Prostate gland (tissue), 2 donors: ENCODE measurements at regions not wholly inside any gene's neighbourhood (a gene's known extent, or its start where the extent isn't known, plus 50 kb on each side); places are given as distances from the start of the nearest gene placed in this dataset.

Experiments used
- DNase-seq: peaks from one replicate; pipeline ENCODE4 v3.0.0-alpha.2; 2019; ENCODE audit warnings: low spot score
- H3K27ac ChIP-seq, 2 donors: fragments of 200-600 bp; sonication (generic); 2 replicates each; pipeline ENCODE4 v1.5.1; 2017 to 2019
- H3K27me3 ChIP-seq: fragments of 200-600 bp; sonication (generic); replicated peaks from 2 replicates; pipeline ENCODE4 v1.5.1; 2019; ENCODE audit not compliant: insufficient read depth
- H3K36me3 ChIP-seq, 2 donors: fragments of 200-600 bp; sonication (generic); 1 replicate in 1 of 2; 2 replicates in 1 of 2; pipeline versions ENCODE4 v1.5.1 to v1.8.1; 2017 to 2019
- H3K4me1 ChIP-seq: fragments of 200-600 bp; sonication (generic); replicated peaks from 2 replicates; pipeline ENCODE4 v1.5.1; 2019
- H3K4me3 ChIP-seq, 2 donors: fragments of 200-600 bp; sonication (generic); 2 replicates each; pipeline ENCODE4 v1.5.1; 2017 to 2019
- H3K9me3 ChIP-seq: fragments of 200-600 bp; sonication (generic); 2 replicates; pipeline ENCODE4 v1.5.1; 2017
- POLR2A ChIP-seq: fragments of 450-650 bp; IDR thresholded peaks from one replicate; pipeline ENCODE4 v1.6.1; 2016; ENCODE audit warnings: antibody characterized with exemption, mild to moderate bottlenecking
- POLR2AphosphoS5 ChIP-seq: sonication (generic); formaldehyde crosslinking; IDR thresholded peaks from one replicate; pipeline ENCODE4 v1.6.1; 2017; ENCODE audit warnings: antibody characterized with exemption
- WGBS: methylation state at CpG from one replicate; pipeline ENCODE4 v1.1.5; 2018; 5-methylcytosine and 5-hydroxymethylcytosine counted together
- intact Hi-C: fragments of 100-400 bp; cut with DNase I; formaldehyde crosslinking; loops from one replicate; pipeline ENCODE4 v1.14.2; 2022
- TF ChIP-seq, protein P1 (sequence below), 4 experiments: fragments of 200-600 bp in 2 of 4; fragments of 450-650 bp in 2 of 4; sonication (generic) in 2 of 4; IDR thresholded peaks; 1 replicate in 3 of 4; 2 replicates in 1 of 4; pipeline ENCODE4 v1.5.1; 2016 to 2019; ENCODE audit warnings: antibody characterized with exemption in 4 of 4, mild to moderate bottlenecking in 2 of 4, moderate library complexity in 2 of 4

DNA sequence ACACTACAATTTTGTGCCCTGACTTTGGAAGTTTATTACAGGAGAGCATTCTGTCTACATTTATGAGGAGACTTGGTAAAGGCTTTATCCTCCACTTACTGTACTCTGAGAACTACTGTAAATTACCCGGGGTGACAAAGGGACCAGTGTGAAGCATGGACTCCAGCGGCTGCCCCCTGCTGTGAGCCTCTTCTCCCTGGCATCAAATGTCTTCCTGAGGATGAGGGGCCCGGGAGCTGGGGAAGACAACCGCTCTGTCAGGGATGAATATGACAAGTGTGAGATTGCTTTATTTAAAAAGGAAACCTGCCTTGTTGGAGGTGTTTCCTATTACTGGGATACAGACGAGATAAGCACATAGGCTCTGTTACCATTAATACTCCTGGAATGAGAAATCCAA is 714.8 kb downstream of the CCSER2 start:
- H3K4me3 ChIP-seq: no peak overlapping the region
- 45% methylated on average over 5 of the region's 5 CpGs for WGBS
- intact Hi-C loops: no loop called here
- H3K27me3 ChIP-seq: no peaks in the 10 kb centered on the region
- H3K9me3 ChIP-seq: no peaks in the 10 kb centered on the region
- H3K27ac ChIP-seq: no peak overlapping the region
- DNase-seq: no peak
- H3K4me1 ChIP-seq: no peaks in the 10 kb centered on the region
- TF ChIP-seq, protein P1, sequence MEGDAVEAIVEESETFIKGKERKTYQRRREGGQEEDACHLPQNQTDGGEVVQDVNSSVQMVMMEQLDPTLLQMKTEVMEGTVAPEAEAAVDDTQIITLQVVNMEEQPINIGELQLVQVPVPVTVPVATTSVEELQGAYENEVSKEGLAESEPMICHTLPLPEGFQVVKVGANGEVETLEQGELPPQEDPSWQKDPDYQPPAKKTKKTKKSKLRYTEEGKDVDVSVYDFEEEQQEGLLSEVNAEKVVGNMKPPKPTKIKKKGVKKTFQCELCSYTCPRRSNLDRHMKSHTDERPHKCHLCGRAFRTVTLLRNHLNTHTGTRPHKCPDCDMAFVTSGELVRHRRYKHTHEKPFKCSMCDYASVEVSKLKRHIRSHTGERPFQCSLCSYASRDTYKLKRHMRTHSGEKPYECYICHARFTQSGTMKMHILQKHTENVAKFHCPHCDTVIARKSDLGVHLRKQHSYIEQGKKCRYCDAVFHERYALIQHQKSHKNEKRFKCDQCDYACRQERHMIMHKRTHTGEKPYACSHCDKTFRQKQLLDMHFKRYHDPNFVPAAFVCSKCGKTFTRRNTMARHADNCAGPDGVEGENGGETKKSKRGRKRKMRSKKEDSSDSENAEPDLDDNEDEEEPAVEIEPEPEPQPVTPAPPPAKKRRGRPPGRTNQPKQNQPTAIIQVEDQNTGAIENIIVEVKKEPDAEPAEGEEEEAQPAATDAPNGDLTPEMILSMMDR (IDR thresholded peaks at IDR 0.05): no peak
- TF ChIP-seq POLR2A: no peak
- TF ChIP-seq POLR2AphosphoS5: no peak
- H3K36me3 ChIP-seq: no peaks in the 10 kb centered on the region

DNA sequence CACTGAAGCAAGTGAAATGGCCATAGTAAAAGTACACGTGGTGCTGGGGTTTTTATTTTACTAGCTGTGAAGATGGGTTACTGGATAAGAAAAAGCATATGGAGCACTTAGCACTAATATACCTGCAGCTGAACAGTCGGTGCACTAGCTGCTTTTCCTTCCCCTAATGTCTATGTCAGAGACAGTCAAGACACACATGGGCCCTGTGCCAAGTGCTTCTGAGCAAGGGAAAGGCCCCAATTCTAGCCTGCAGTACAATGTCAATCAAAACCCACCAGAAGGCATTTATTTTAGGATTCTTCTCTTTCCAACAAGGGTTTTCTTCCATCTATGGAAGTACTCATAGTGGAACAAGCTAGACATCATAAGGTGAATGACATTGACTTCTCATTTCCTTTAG is 716.7 kb downstream of the CCSER2 start:
- H3K4me1 ChIP-seq: no peaks in the 10 kb centered on the region
- H3K27me3 ChIP-seq: no peaks in the 10 kb centered on the region
- H3K36me3 ChIP-seq: no peaks in the 10 kb centered on the region
- no peak overlapping the region for H3K4me3 ChIP-seq
- 21% methylated on average over 2 of the region's 2 CpGs for WGBS
- intact Hi-C loops: no loop called here
- TF ChIP-seq, protein P1 (IDR thresholded peaks at IDR 0.05): no peak
- no peak overlapping the region for H3K27ac ChIP-seq
- H3K9me3 ChIP-seq: no peaks in the 10 kb centered on the region
- no peak for DNase-seq

DNA sequence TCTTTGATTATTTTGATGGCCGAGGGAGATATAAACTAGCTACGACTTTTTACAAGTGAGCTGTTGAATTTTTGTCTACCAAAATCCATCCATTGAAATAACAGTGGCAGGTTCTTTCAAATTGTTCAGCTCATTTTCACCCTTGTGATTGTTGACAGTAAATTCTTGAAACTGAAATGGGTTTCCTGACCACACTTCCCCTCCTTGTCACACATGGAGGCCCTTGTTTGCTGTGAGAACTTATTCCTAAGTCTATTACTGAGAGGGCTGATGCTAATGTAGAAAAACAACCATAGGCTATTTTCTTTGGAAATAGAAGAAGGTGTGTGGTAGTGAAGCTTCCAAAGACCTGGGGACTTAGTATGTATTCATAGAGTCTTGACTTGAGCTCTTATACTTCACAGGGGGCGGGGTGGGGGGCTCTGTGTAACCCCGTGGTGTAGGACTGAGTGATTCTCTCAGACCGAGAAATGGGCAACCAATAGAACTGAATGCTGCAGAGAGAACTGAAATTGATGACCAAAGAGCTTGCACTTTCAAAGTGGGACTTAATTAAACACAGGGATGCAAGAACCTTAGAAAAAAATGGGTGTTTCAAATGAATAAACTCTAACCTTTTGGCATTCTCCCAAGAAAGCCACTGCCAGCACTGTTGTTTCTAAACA is 718.9 kb downstream of the CCSER2 start:
- Histone ChIP-seq H3K27me3 (no peaks in the 10 kb centered on the region), H3K4me3 (no peak overlapping the region), H3K27ac (no peak overlapping the region), H3K36me3 (no peaks in the 10 kb centered on the region), H3K4me1 (no peaks in the 10 kb centered on the region), H3K9me3 (no peaks in the 10 kb centered on the region)
- DNase-seq: no peak
- intact Hi-C loops: no loop called here
- 69% methylated on average over 5 of the region's 5 CpGs for WGBS
- TF ChIP-seq POLR2A (no peak), POLR2AphosphoS5 (no peak)
- TF ChIP-seq, protein P1 (IDR thresholded peaks at IDR 0.05): no peak

DNA sequence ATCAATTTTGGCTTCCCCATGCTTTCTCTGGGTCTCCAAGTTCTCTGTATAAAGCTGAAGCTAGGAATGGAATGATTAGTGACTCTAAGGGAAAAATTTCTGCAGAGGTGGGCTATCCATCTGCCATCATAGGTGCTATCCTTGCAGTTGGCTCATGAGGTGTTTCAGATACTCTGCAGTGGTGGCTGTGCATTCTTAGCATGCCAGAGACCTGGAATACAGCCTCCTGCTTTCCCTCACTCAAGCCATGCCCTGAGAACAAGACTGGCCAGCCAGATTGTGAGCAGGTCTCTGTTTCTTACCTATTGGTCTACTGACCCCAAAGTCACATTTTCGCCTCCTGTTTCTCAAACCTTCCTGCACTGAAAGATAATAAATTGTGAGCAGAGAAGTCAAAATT is 719.6 kb downstream of the CCSER2 start:
- intact Hi-C loops: no loop called here
- DNase-seq: no peak
- Histone ChIP-seq H3K27me3 (no peaks in the 10 kb centered on the region), H3K27ac (no peak overlapping the region), H3K9me3 (no peaks in the 10 kb centered on the region), H3K36me3 (no peaks in the 10 kb centered on the region), H3K4me1 (no peaks in the 10 kb centered on the region), H3K4me3 (no peak overlapping the region)
- no peak for TF ChIP-seq POLR2AphosphoS5
- TF ChIP-seq, protein P1 (IDR thresholded peaks at IDR 0.05): no peak
- TF ChIP-seq POLR2A: no peak
- WGBS: 100% methylated on average over 1 of the region's 1 CpG

DNA sequence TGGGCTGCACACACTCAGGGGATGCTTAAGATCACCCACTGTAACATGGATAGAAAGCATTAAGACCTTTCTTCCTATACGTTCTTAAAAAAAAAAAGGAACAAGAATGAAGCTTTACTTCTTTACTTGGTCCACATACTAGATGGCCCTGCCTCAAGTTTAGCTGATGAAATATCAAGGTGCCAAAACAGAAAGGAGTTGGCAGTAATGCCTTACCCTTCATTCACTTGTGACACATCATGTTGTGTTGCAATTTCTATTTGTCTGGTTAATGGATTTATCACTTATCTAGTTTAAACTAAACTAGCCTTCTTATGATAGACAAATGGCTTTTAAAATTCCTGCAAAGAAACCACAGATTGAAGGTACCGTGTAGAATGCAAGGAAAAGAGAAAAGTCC is 720.3 kb downstream of the CCSER2 start:
- Histone ChIP-seq H3K9me3 (no peaks in the 10 kb centered on the region), H3K4me1 (no peaks in the 10 kb centered on the region), H3K27me3 (no peaks in the 10 kb centered on the region), H3K4me3 (no peak overlapping the region), H3K36me3 (no peaks in the 10 kb centered on the region), H3K27ac (no peak overlapping the region)
- no peak for TF ChIP-seq POLR2A
- TF ChIP-seq POLR2AphosphoS5: no peak
- TF ChIP-seq, protein P1 (IDR thresholded peaks at IDR 0.05): no peak
- WGBS: 62% methylated on average over 2 of the region's 2 CpGs
- DNase-seq: no peak
- intact Hi-C loops: no loop called here
